ENCODE measurements at regions not wholly inside any gene's neighbourhood (a gene's known extent, or its start where the extent isn't known, plus 50 kb on each side); places are given as distances from the start of the nearest gene placed in this dataset.

DNA sequence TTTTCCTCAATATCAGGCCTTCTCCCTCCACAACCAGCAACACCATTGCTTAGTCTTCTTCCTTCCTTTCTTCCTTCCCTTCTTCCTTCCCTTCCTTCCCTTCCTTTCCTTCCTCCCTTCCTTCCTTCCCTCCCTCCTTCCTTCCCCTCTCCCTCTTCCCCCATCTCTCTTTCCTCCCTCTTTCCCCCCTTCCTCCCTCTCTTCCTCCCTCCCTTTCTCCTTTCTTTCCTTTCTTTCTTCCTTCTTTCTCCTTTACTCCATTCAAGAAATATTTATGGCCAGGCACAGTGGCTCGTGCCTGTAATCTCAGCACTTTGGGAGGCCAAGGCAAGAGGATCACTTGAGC, 66.4 kb upstream of the SIRPA start:
- TF ChIP-seq POLR2AphosphoS5 (IDR thresholded peaks at IDR 0.05) (no peak), POLR2A (IDR thresholded peaks at IDR 0.05) (no peak)
- TF ChIP-seq, protein P1, sequence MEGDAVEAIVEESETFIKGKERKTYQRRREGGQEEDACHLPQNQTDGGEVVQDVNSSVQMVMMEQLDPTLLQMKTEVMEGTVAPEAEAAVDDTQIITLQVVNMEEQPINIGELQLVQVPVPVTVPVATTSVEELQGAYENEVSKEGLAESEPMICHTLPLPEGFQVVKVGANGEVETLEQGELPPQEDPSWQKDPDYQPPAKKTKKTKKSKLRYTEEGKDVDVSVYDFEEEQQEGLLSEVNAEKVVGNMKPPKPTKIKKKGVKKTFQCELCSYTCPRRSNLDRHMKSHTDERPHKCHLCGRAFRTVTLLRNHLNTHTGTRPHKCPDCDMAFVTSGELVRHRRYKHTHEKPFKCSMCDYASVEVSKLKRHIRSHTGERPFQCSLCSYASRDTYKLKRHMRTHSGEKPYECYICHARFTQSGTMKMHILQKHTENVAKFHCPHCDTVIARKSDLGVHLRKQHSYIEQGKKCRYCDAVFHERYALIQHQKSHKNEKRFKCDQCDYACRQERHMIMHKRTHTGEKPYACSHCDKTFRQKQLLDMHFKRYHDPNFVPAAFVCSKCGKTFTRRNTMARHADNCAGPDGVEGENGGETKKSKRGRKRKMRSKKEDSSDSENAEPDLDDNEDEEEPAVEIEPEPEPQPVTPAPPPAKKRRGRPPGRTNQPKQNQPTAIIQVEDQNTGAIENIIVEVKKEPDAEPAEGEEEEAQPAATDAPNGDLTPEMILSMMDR (IDR thresholded peaks at IDR 0.05) = no peak
- Histone ChIP-seq H3K9me3 (peaks cover 0 to 2% of the 10 kb centered on the region in 2 donors), H3K27me3 (no peaks in the 10 kb centered on the region), H3K36me3 (no peaks in the 10 kb centered on the region), H3K4me1 (no peaks in the 10 kb centered on the region), H3K4me3 (no peak overlapping the region), H3K27ac (peak overlapping the region; percentile 79)
- intact Hi-C loops (cut with DNase I; ENCODE audit: low total_unique reads) = no loop called here
- DNase-seq (ENCODE audit: low spot score in 2 of 2) = no peak

- DNase-seq (ENCODE audit: low spot score in 2 of 2) = peak in 1 of 2 donors; percentile 47
- TF ChIP-seq, protein P1 (IDR thresholded peaks at IDR 0.05) = no peak
- TF ChIP-seq POLR2A (IDR thresholded peaks at IDR 0.05) (no peak), POLR2AphosphoS5 (IDR thresholded peaks at IDR 0.05) (no peak)
- Histone ChIP-seq H3K27ac (peak overlapping the region; percentile 79), H3K4me3 (no peak overlapping the region), H3K27me3 (no peaks in the 10 kb centered on the region), H3K36me3 (no peaks in the 10 kb centered on the region), H3K4me1 (no peaks in the 10 kb centered on the region), H3K9me3 (peaks cover 0 to 7% of the 10 kb centered on the region in 2 donors)
- intact Hi-C loops (cut with DNase I; ENCODE audit: low total_unique reads) = no loop called here
Measured at GRCh38 chr20:1827974-1828785, 67.0 kb upstream of the SIRPA start.

DNA sequence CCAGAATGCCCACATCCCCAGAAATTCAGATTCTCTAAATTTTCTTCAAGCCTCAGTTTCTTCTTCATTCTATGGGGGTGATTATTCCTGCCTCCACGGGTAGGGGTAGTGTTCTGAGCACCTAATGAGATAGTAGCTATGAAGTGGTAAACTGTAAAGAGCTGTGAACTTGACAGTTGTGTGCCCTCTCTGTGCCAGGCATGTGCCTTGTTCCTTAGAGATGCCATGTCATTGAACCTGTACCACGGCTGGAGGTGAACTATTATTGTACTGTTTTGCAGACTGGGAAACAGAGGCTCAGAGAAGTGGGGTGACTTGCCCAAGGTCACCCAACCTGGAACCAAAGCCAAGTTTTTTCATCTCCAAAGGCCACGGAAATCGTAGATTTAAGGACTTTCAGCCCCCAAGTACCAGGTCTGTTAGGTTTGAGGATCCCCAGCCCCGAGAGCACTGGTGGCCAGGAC, 67.7 kb upstream of the SIRPA start:
- Histone ChIP-seq H3K36me3 (no peaks in the 10 kb centered on the region), H3K27ac (peak overlapping the region; percentile 79), H3K4me3 (no peak overlapping the region), H3K4me1 (no peaks in the 10 kb centered on the region), H3K27me3 (no peaks in the 10 kb centered on the region), H3K9me3 (peaks cover 5 to 10% of the 10 kb centered on the region in 2 donors)
- intact Hi-C loops (cut with DNase I; ENCODE audit: low total_unique reads) = no loop called here
- TF ChIP-seq, protein P1 (IDR thresholded peaks at IDR 0.05) = no peak
- no peak for TF ChIP-seq POLR2AphosphoS5 (IDR thresholded peaks at IDR 0.05)
- TF ChIP-seq POLR2A (IDR thresholded peaks at IDR 0.05) = no peak
- no peak for DNase-seq (ENCODE audit: low spot score in 2 of 2)

- no peaks in the 10 kb centered on the region for H3K27me3 ChIP-seq
- peak overlapping the region in 1 of 2 donors; percentile 12 for H3K27ac ChIP-seq
- no peaks in the 10 kb centered on the region for H3K4me1 ChIP-seq
- H3K4me3 ChIP-seq = no peak overlapping the region
- no peak for DNase-seq (ENCODE audit: low spot score in 2 of 2)
- peaks cover 5 to 10% of the 10 kb centered on the region in 2 donors for H3K9me3 ChIP-seq
- no peak for TF ChIP-seq POLR2AphosphoS5 (IDR thresholded peaks at IDR 0.05)
- no peak for TF ChIP-seq POLR2A (IDR thresholded peaks at IDR 0.05)
- TF ChIP-seq, protein P1 (IDR thresholded peaks at IDR 0.05) = no peak
- intact Hi-C loops (cut with DNase I; ENCODE audit: low total_unique reads) = no loop called here
- H3K36me3 ChIP-seq = no peaks in the 10 kb centered on the region
Measured at GRCh38 chr20:1825938-1826445, 69.2 kb upstream of the SIRPA start.

DNA sequence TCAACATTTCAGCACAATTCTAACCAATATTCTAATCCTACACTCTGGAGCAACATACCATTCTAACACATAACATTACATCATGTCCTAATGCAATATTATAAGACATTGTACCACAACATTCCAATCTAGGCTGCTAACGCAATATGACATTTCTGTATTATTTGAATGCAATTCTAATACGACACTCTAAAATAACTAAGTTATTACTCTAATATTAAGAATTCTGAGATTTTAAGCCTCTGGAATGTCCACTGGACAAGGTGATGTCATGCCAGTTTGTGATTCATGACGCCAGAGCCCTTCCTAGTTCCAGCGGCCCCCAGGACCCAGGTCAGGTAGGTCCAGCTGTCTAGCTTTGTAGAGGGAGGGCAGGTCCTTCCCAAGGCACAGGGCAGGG, 69.7 kb upstream of the SIRPA start:
- Histone ChIP-seq H3K27me3 (no peaks in the 10 kb centered on the region), H3K4me3 (no peak overlapping the region), H3K4me1 (no peaks in the 10 kb centered on the region), H3K36me3 (no peaks in the 10 kb centered on the region), H3K27ac (peak overlapping the region in 1 of 2 donors; percentile 12), H3K9me3 (peaks cover 5 to 10% of the 10 kb centered on the region in 2 donors)
- no peak for DNase-seq (ENCODE audit: low spot score in 2 of 2)
- TF ChIP-seq POLR2AphosphoS5 (IDR thresholded peaks at IDR 0.05) (no peak), POLR2A (IDR thresholded peaks at IDR 0.05) (no peak)
- TF ChIP-seq, protein P1 (IDR thresholded peaks at IDR 0.05) = no peak
- intact Hi-C loops (cut with DNase I; ENCODE audit: low total_unique reads) = no loop called here
